ENCODE measurements at regions not wholly inside any gene's neighbourhood (a gene's known extent, or its start where the extent isn't known, plus 50 kb on each side); places are given as distances from the start of the nearest gene placed in this dataset.

DNA sequence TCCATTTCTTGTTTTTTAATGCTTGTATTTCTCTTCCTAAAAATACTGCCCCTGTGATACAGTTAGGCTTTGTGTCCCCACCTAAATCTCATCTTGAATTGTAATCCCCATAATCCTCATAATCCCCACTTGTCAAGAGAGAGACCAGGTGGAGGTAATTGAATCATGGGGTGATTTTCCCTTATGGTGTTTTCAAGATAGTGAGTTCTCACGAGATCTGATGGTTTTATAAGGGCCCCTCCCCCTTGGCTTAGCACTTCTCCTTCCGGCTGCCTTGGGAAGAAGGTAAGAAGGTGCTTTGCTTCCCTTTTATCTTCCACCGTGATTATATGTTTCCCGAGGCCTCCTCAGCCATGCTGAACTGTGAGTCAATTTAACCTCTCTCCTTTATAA lies 227.4 kb downstream of the MAN2A1 start:
- H3K27ac Mint-ChIP-seq = no peak overlapping the region
- ATAC-seq = no peak
- H3K4me3 Mint-ChIP-seq = no peak overlapping the region

DNA sequence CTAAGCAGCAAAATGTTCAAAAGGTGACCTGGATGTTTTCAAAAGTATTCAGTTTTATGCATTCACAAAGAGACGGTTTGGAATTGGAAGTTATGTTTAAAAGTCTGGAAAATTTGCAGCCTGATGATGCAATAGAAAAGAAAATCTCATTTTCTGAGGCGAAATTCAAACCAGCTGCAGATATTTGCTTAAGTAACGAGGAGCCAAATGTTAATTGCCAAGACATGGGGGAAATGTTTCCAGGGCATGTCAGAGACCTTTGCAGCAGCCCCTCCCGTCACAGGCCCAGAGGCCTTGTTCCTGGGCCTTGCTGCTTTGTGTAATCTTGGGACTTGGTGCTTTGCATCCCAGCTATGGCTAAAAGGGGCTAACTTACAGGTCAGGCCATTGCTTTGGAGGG lies 228.2 kb downstream of the MAN2A1 start:
- DNase-seq = no peak
- 90% methylated on average over 4 of the region's 4 CpGs for WGBS (ENCODE audit: insufficient coverage)
- no peak for ATAC-seq
- H3K4me1 ChIP-seq (ENCODE audit: control insufficient read depth, insufficient read depth, low read length) = peaks cover 3% of the 10 kb centered on the region
- no peak overlapping the region for H3K27ac Mint-ChIP-seq
- no peak overlapping the region for H3K4me3 Mint-ChIP-seq
- H3K36me3 ChIP-seq (ENCODE audit: control insufficient read depth, insufficient read depth, low read length) = no peaks in the 10 kb centered on the region
- no peak overlapping the region for H3K27ac ChIP-seq (ENCODE audit: low read length)
- H3K9me3 ChIP-seq (ENCODE audit: control insufficient read depth, insufficient read depth, low read length) = no peaks in the 10 kb centered on the region
- no peaks in the 10 kb centered on the region for H3K27me3 ChIP-seq (ENCODE audit: control insufficient read depth, insufficient read depth, low read length)
- H3K27me3 Mint-ChIP-seq (ENCODE audit: low read depth in 2 of 2) = no peaks in the 10 kb centered on the region
- intact Hi-C loops (cut with micrococcal nuclease) = no loop called here
- H3K36me3 Mint-ChIP-seq = no peaks in the 10 kb centered on the region
- peaks cover 0 to 5% of the 10 kb centered on the region in 2 donors for H3K4me1 Mint-ChIP-seq
- TF ChIP-seq, protein P1, sequence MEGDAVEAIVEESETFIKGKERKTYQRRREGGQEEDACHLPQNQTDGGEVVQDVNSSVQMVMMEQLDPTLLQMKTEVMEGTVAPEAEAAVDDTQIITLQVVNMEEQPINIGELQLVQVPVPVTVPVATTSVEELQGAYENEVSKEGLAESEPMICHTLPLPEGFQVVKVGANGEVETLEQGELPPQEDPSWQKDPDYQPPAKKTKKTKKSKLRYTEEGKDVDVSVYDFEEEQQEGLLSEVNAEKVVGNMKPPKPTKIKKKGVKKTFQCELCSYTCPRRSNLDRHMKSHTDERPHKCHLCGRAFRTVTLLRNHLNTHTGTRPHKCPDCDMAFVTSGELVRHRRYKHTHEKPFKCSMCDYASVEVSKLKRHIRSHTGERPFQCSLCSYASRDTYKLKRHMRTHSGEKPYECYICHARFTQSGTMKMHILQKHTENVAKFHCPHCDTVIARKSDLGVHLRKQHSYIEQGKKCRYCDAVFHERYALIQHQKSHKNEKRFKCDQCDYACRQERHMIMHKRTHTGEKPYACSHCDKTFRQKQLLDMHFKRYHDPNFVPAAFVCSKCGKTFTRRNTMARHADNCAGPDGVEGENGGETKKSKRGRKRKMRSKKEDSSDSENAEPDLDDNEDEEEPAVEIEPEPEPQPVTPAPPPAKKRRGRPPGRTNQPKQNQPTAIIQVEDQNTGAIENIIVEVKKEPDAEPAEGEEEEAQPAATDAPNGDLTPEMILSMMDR (IDR thresholded peaks at IDR 0.05) = no peak
- no peaks in the 10 kb centered on the region for H3K9me3 Mint-ChIP-seq
- H3K4me3 ChIP-seq (ENCODE audit: low read length) = no peak overlapping the region

More for the DNA sequence above, 227.4 kb downstream of the MAN2A1 start:
- Mint-ChIP-seq H3K9me3 (no peaks in the 10 kb centered on the region), H3K27me3 (ENCODE audit: low read depth in 2 of 2) (no peaks in the 10 kb centered on the region), H3K36me3 (no peaks in the 10 kb centered on the region), H3K4me1 (peaks cover 0 to under 1% of the 10 kb centered on the region in 2 donors)
- Histone ChIP-seq H3K27ac (ENCODE audit: low read length) (no peak overlapping the region), H3K9me3 (ENCODE audit: control insufficient read depth, insufficient read depth, low read length) (no peaks in the 10 kb centered on the region), H3K4me1 (ENCODE audit: control insufficient read depth, insufficient read depth, low read length) (peaks cover 2% of the 10 kb centered on the region), H3K27me3 (ENCODE audit: control insufficient read depth, insufficient read depth, low read length) (no peaks in the 10 kb centered on the region), H3K36me3 (ENCODE audit: control insufficient read depth, insufficient read depth, low read length) (no peaks in the 10 kb centered on the region), H3K4me3 (ENCODE audit: low read length) (no peak overlapping the region)
- TF ChIP-seq, protein P1 (IDR thresholded peaks at IDR 0.05) = no peak
- intact Hi-C loops (cut with micrococcal nuclease) = no loop called here
- 100% methylated on average over 1 of the region's 4 CpGs for WGBS (ENCODE audit: insufficient coverage)
- no peak for DNase-seq

DNA sequence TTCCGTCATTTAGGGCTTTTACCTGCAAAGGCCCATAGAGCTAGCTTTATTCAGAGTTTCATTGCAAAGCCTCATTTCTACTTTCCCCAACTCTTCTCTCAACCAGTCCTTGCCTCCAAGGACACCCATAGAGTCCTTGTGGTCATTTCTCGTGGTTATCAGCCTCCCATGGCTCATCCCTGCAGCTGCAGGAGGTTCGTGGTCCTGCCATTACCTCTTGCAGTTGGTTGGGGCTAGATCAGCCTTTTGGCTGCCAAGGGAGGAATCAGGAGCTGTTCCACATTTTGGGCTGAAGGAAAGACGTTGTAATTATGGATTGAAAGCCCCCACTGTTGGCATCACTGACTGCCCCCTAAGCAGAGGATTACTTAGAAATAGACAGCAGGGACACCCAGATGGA lies 231.0 kb downstream of the MAN2A1 start:
- DNase-seq = no peak
- Mint-ChIP-seq H3K36me3 (no peaks in the 10 kb centered on the region), H3K4me3 (no peak overlapping the region), H3K27me3 (ENCODE audit: low read depth in 2 of 2) (peaks cover 4 to 11% of the 10 kb centered on the region in 2 donors), H3K27ac (no peak overlapping the region), H3K9me3 (no peaks in the 10 kb centered on the region), H3K4me1 (peaks cover 0 to 5% of the 10 kb centered on the region in 2 donors)
- 64% methylated on average over 4 of the region's 4 CpGs for WGBS (ENCODE audit: insufficient coverage)
- no peak overlapping the region for H3K27ac ChIP-seq (ENCODE audit: low read length)
- H3K4me1 ChIP-seq (ENCODE audit: control insufficient read depth, insufficient read depth, low read length) = peaks cover 3% of the 10 kb centered on the region
- H3K36me3 ChIP-seq (ENCODE audit: control insufficient read depth, insufficient read depth, low read length) = no peaks in the 10 kb centered on the region
- intact Hi-C loops (cut with micrococcal nuclease) = no loop called here
- TF ChIP-seq, protein P1 (IDR thresholded peaks at IDR 0.05) = no peak
- no peak for ATAC-seq
- H3K4me3 ChIP-seq (ENCODE audit: low read length) = no peak overlapping the region
- no peaks in the 10 kb centered on the region for H3K9me3 ChIP-seq (ENCODE audit: control insufficient read depth, insufficient read depth, low read length)
- no peaks in the 10 kb centered on the region for H3K27me3 ChIP-seq (ENCODE audit: control insufficient read depth, insufficient read depth, low read length)

DNA sequence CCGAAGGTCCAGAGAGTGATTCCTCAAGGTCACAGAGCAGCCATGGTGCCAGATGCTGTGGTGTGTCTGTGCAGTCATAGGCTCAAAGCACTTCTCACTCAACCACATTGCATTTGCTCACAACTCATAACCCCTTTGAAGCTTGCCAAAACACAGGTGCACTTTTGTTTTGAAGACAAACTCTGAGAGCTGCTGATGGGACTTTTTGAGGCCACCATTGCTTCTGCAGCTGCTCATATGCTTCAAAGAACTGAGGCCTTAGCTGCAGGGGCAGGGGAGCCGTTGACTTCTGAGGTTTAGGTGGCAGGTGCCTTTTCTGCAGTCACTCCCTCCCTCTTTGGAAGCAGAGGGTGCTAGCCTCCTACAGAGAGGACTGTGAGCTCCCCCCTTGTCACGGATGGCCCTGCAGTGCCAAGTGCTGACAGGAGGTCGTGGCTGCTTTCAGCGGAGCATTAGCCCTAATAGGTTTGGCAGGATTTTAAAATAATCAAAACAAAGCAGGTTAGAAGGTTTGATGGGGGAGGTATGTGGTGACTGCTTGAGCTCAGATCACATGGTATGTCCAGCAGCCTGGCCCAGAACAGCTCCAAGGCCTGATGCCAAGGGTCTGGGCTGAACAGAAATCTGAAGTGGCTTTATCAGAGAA lies 232.1 kb downstream of the MAN2A1 start:
- Histone ChIP-seq H3K4me3 (ENCODE audit: low read length) (no peak overlapping the region), H3K27ac (ENCODE audit: low read length) (no peak overlapping the region), H3K9me3 (ENCODE audit: control insufficient read depth, insufficient read depth, low read length) (no peaks in the 10 kb centered on the region), H3K4me1 (ENCODE audit: control insufficient read depth, insufficient read depth, low read length) (peaks cover 3% of the 10 kb centered on the region), H3K36me3 (ENCODE audit: control insufficient read depth, insufficient read depth, low read length) (no peaks in the 10 kb centered on the region), H3K27me3 (ENCODE audit: control insufficient read depth, insufficient read depth, low read length) (no peaks in the 10 kb centered on the region)
- DNase-seq (peak in 1 of 2 donors; percentile 88), ATAC-seq (peak in 2 of 3 donors; percentile 39 to 59)
- H3K36me3 Mint-ChIP-seq = no peaks in the 10 kb centered on the region
- peaks cover 4 to 17% of the 10 kb centered on the region in 2 donors for H3K27me3 Mint-ChIP-seq (ENCODE audit: low read depth in 2 of 2)
- H3K4me3 Mint-ChIP-seq = no peak overlapping the region
- no peaks in the 10 kb centered on the region for H3K9me3 Mint-ChIP-seq
- no peak overlapping the region for H3K27ac Mint-ChIP-seq
- WGBS (ENCODE audit: insufficient coverage) = 60% methylated on average over 5 of the region's 5 CpGs
- TF ChIP-seq, protein P1 (IDR thresholded peaks at IDR 0.05) = no peak
- intact Hi-C loops (cut with micrococcal nuclease) = no loop called here
- peaks cover 0 to 5% of the 10 kb centered on the region in 2 donors for H3K4me1 Mint-ChIP-seq

Data from natural killer cell (primary cell).